Skeletal muscle satellite cell (primary cell): ENCODE measurements at regions not wholly inside any gene's neighbourhood (a gene's known extent, or its start where the extent isn't known, plus 50 kb on each side); places are given as distances from the start of the nearest gene placed in this dataset.
"Not testable (repeated sequence)": the region's sequence is repeated elsewhere in the genome, so short reads cannot be mapped to it uniquely, and the experiment has no call there.

Source experiments
- H3K27me3 ChIP-seq: 2 replicates; pipeline ENCODE4 v1.7.0; 2013; ENCODE audit warnings: low read length; ENCODE audit not compliant: control insufficient read depth, insufficient read depth
- H3K36me3 ChIP-seq: 2 replicates; pipeline ENCODE4 v1.7.0; 2013; ENCODE audit warnings: mild to moderate bottlenecking, control low read depth, low read length; ENCODE audit not compliant: insufficient read depth
- H3K4me1 ChIP-seq: 2 replicates; pipeline ENCODE4 v1.7.0; 2013; ENCODE audit warnings: low read length; ENCODE audit not compliant: control insufficient read depth, insufficient read depth
- H3K4me2 ChIP-seq: 2 replicates; pipeline ENCODE4 v1.7.0; 2013; ENCODE audit warnings: mild to moderate bottlenecking, low read length
- H3K4me3 ChIP-seq: 2 replicates; pipeline ENCODE4 v1.7.0; 2013; ENCODE audit warnings: low read length
- H3K9ac ChIP-seq: 2 replicates; pipeline ENCODE4 v1.7.0; 2013; ENCODE audit warnings: mild to moderate bottlenecking, low read depth, low read length, moderate library complexity
- H3K9me3 ChIP-seq: replicated peaks from 2 replicates; pipeline ENCODE4 v1.7.0; 2013; ENCODE audit warnings: mild to moderate bottlenecking, control low read depth, low read length

DNA sequence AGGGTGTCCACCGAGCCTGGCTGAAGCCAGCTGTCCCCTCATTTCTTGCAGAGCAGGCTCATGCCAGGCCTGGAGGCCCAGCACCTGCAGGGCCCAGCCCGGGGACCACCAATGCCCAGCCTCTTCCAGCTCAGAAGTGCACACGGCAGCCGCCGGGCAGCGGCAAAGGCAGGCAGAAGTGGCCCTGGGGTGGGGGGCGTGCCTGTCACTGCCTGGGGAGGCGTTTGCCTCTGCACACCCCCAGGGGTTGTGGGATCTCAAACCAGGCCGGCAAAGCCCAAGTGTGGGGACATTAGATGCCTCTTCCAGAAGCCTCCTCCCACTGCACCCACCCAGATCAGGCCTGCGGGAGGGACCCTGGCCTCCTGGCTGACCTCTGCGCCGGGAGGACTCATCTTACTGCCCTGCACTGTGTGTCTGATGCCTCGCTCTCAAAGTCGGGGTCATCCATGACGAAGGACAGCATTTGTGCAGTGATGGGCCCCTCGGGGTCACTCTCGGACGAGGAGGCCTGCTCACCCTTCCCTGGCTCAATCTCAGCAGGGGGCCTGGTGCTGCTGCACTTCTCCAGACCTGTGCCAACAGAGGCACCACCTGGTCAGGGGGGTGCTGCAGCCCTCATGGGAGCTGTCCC, 255.8 kb downstream of the ANKRD30B start:
- H3K4me1 ChIP-seq, H3K27me3 ChIP-seq, H3K36me3 ChIP-seq, H3K9me3 ChIP-seq, H3K9ac ChIP-seq, H3K4me2 ChIP-seq, H3K4me3 ChIP-seq: not testable (repeated sequence)

DNA sequence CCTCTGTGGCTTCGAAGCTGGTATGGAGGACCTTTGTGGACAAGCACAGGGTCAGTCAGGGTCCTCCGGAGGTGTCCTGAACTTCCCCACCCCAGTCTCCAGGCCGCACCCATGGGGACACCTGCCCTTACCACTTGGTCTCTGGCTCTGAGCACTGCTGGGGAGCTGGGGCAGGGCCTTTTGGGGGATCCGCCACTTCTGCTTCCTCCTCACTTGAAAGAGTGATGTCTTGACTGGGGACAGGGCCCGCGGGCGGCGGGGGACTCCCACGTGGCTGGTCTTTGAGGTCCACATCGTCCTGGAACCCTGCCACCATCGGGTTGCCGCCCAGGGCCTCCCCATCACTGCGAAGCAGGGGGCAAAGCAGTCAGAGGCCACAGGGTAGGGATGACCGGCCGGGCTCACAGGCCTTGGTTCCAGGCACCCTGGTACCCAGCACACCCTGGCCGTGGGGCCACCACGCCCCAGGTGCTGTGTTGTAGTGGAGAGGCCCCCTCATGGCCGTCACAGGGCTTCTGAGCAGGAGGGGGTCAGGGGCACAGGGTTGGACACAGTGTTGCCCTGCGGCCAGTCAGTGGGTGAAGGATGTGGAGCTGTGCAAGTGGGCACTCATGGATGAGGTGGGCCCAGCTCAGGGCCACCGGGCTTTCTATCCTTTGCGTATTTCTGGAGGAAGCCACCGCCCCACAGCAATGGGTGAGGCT, 256.4 kb downstream of the ANKRD30B start:
- H3K9ac ChIP-seq, H3K9me3 ChIP-seq, H3K4me3 ChIP-seq, H3K27me3 ChIP-seq, H3K4me2 ChIP-seq, H3K36me3 ChIP-seq, H3K4me1 ChIP-seq: not testable (repeated sequence)

DNA sequence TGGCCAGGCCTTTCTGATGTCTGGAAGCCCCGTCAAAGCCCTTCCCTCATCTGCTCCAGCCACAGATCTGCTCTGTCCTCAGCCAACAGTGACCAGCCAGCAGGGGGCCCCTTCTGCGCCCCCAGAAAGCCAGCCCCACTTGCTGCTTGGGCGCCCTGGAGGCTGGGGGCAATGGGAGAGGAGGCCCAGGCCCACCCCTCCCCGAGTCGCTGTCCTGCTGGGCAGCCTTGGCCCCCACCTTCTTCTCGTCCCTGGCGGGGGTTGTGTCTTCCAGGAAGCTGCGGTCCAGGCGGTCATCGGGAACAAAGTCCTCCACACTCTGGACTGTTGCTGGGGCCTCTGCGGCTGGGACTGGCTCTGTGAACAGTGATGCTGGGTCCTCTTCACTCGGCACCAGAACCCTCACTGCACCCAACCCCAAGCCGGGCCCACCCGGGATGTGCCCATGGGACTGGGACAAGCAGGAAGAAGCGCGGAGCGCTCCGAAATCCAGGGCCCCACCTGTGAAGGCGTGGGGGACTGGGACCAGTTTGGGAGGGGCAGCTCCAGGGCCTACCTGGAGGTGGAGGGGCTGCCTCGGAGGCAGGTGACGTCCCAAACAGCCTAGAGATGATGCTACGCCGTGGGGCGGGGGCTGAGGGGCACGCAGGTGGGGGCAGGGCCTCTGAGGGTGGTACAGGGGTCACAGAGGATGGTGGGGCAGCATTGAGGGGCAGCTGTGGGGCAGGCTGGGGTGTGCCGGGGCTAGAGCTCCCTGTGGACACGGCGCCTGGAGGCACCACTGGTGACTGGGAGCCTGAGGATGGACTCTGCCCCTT, 257.6 kb downstream of the ANKRD30B start:
- H3K4me2 ChIP-seq = no peak overlapping the region
- H3K27me3 ChIP-seq = no peaks in the 10 kb centered on the region
- no peaks in the 10 kb centered on the region for H3K9me3 ChIP-seq
- H3K4me1 ChIP-seq = no peaks in the 10 kb centered on the region
- H3K36me3 ChIP-seq = no peaks in the 10 kb centered on the region
- H3K9ac ChIP-seq = no peak overlapping the region
- no peak overlapping the region for H3K4me3 ChIP-seq

DNA sequence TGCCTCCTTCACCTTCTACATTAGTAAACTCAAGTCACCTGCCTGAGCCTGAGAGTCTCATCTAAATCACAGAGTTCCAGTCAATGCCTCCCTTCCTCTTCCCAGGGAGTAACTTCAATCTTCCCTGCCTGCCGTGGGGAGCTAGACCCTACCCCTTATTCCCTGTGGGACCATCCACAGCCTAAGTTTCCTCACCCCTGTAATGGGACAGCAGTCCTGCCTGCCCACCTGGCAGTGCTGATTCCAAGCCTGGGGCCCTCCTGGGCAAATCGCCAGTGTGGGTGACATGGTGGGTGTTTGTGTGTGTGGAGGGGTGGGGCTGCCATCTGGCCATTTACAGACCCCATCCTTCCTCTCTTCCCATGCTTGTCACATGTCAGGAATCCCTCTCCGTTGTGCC, 258.6 kb downstream of the ANKRD30B start:
- not testable (repeated sequence) for H3K4me1 ChIP-seq, H3K27me3 ChIP-seq, H3K4me3 ChIP-seq, H3K9me3 ChIP-seq, H3K36me3 ChIP-seq, H3K4me2 ChIP-seq, H3K9ac ChIP-seq

DNA sequence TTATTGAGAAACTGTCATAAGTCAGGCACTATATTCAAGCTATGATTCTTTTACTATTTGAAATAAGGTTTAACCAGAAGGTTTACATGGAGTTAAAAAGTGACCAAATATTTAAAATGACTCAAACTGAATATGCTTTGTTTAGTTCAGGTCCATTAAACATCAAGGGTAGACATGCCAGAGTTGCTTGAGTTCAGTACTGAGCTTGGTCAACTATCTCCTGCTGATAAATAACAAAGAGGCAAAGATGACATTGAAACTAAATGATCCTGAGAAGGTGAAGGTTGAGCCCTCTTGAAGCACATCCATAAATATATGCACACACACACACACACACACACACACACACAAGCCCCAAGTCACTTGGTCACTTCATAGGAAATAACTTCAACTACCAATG, 278.1 kb downstream of the ANKRD30B start:
- H3K4me1 ChIP-seq, H3K4me3 ChIP-seq, H3K4me2 ChIP-seq, H3K9ac ChIP-seq, H3K27me3 ChIP-seq, H3K9me3 ChIP-seq, H3K36me3 ChIP-seq: not testable (repeated sequence)

DNA sequence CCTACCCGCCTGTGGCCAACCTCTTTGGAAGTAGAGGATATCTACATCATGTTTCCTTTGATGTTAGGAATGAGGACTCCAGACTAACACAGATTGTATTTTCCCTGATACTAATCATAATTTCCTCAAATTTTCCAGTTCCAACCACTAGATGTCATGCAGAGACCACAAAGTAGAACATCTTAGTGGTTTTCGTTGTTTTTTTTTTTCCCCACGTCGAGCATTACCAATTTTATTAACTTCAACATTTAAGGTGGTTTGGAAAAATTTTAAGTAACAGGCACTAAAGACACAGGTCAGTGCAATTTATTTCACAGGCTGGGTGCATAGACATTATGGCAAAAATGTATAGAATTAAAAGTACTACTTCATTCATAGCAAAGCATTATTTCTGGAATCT, 280.1 kb downstream of the ANKRD30B start:
- not testable (repeated sequence) for H3K4me1 ChIP-seq, H3K27me3 ChIP-seq, H3K36me3 ChIP-seq, H3K9ac ChIP-seq, H3K4me2 ChIP-seq, H3K9me3 ChIP-seq, H3K4me3 ChIP-seq

DNA sequence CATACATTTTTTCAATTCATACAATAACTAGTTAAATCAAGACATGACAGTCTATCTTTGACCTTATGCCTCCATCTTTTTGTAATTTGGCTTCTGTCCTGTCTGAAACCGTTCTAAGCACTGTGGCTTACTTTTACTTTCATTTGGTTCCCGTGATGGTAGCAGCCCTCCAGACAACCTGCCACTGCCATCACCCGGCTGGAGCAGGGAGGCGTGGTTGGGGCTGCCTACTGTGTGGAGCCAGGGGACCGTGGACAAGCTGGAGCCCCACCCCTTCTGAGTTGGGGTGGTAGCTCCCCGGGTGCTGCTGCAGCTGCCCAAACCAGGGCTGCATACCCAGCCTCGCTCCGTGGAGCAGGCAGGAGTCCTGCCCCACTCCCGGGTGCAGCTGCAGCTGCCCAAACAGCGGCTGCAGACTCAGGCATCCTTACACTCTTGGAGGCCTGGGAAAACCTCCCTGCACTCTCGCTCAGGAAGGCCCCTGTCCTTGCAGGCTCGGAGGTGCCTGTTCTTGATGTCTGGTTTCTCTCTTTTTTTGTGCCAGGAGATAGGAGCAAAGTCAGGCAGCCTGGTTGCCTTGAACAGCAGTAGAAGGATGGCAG, 312.4 kb downstream of the ANKRD30B start:
- H3K4me3 ChIP-seq, H3K36me3 ChIP-seq, H3K9me3 ChIP-seq, H3K4me1 ChIP-seq, H3K27me3 ChIP-seq, H3K9ac ChIP-seq, H3K4me2 ChIP-seq: not testable (repeated sequence)

DNA sequence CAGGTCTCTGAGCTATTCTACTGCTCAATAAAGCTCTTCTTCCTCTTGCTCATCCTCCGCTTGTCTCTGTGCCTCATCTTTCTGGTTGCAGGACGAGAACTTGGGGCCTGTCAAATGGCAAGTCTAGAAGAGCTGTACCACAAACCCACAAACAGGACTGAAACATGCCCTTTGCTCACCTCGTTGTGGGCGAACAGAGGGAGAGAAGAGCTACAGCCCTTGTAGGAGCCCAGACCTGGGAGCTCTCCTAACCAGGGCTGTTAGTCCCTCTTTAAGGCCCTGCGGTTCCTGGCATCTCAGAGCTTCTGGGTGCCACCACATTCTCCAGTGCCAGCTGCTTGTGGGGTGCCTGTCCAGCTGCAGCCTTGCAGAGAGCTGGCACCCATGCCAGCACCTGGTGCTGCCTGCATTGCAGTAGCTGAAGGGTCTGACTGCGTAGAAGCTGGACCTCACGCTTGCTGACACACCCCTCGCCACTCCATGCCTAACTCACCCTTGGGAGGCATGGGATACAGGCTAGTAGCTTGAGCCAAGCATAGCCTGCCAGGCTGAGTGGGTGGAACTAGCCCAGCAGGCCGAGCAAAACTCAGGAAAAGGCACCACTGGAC, 313.4 kb downstream of the ANKRD30B start:
- H3K27me3 ChIP-seq, H3K9me3 ChIP-seq, H3K36me3 ChIP-seq, H3K4me1 ChIP-seq, H3K4me2 ChIP-seq, H3K9ac ChIP-seq, H3K4me3 ChIP-seq: not testable (repeated sequence)

DNA sequence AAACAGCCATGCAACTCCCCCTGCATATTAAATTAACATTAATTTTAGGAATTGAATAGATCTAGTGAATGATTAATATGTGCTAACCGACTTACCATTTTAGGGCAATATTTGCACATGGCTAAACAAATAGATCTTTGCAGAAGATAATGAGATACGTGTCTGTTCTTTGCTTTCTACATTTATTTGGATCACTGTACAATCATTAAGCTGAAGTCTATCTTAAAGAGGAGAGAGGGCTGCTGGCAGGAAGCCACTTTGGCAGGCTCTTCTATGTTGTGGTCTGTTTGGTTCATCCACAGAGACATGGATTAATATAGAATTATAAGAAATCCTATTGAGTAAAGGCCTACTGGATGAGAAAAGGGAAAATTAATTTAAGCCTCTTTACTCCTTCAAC, 318.5 kb downstream of the ANKRD30B start:
- H3K4me1 ChIP-seq, H3K9me3 ChIP-seq, H3K4me3 ChIP-seq, H3K9ac ChIP-seq, H3K4me2 ChIP-seq, H3K36me3 ChIP-seq, H3K27me3 ChIP-seq: not testable (repeated sequence)

DNA sequence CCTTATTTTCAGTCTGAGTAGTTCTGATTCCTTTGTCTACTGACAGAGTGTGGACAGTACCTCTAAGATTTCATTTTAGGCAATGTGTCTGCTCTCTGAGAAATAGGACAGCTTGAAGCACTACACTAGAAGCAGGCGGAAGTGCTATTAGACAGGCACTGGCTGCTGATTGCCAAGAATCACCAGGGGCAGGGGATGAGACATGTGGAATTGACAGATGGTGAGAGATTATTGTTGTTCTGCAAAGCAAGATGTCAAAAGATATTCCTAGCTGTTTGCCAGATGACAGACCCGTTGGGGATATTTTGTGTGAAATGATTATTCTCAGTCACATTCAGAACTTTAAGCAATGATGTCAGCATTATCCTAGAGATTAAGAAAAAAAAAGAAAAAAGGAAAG, 323.3 kb downstream of the ANKRD30B start:
- H3K4me1 ChIP-seq, H3K4me3 ChIP-seq, H3K9me3 ChIP-seq, H3K27me3 ChIP-seq, H3K4me2 ChIP-seq, H3K9ac ChIP-seq, H3K36me3 ChIP-seq: not testable (repeated sequence)
